ENCODE measurements at regions not wholly inside any gene's neighbourhood (a gene's known extent, or its start where the extent isn't known, plus 50 kb on each side); places are given as distances from the start of the nearest gene placed in this dataset.

DNA sequence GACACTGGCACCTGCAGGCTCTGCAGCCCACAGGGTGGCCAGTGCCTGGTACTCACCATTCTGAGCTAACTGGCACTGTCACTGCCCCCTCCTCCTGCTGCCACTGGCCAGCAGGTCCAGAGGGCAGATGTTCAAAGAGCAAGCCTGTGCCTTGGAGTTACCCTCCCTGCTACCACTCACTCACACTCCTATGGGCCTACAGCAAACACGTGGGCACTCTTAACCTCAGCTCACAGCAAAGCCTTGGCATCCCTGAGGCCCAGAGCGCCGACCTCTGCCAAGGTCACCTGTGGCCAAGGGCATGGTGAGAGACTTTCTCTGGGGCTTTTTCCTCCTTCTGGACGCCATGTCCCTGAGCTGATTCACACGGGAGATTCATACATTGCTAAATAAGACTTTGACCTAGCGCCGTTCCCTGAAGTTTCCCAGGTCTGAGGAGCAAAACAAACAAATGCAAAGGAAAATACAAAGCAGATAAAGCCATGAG, 270.0 kb upstream of the PPP2R2D start (continued):
- TF ChIP-seq, protein P1, sequence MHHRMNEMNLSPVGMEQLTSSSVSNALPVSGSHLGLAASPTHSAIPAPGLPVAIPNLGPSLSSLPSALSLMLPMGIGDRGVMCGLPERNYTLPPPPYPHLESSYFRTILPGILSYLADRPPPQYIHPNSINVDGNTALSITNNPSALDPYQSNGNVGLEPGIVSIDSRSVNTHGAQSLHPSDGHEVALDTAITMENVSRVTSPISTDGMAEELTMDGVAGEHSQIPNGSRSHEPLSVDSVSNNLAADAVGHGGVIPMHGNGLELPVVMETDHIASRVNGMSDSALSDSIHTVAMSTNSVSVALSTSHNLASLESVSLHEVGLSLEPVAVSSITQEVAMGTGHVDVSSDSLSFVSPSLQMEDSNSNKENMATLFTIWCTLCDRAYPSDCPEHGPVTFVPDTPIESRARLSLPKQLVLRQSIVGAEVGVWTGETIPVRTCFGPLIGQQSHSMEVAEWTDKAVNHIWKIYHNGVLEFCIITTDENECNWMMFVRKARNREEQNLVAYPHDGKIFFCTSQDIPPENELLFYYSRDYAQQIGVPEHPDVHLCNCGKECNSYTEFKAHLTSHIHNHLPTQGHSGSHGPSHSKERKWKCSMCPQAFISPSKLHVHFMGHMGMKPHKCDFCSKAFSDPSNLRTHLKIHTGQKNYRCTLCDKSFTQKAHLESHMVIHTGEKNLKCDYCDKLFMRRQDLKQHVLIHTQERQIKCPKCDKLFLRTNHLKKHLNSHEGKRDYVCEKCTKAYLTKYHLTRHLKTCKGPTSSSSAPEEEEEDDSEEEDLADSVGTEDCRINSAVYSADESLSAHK (CRISPR knock-in tag; IDR thresholded peaks at IDR 0.05; ENCODE audit: borderline replicate concordance) = no peak
- TF ChIP-seq ZEB1 (IDR thresholded peaks at IDR 0.05; ENCODE audit: insufficient replicate concordance, low read depth) = no peak
- TF ChIP-seq ZBTB38 (CRISPR knock-in tag; IDR thresholded peaks at IDR 0.05) = no peak
- TF ChIP-seq, protein P2, sequence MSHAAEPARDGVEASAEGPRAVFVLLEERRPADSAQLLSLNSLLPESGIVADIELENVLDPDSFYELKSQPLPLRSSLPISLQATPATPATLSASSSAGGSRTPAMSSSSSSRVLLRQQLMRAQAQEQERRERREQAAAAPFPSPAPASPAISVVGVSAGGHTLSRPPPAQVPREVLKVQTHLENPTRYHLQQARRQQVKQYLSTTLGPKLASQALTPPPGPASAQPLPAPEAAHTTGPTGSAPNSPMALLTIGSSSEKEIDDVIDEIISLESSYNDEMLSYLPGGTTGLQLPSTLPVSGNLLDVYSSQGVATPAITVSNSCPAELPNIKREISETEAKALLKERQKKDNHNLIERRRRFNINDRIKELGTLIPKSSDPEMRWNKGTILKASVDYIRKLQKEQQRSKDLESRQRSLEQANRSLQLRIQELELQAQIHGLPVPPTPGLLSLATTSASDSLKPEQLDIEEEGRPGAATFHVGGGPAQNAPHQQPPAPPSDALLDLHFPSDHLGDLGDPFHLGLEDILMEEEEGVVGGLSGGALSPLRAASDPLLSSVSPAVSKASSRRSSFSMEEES (CRISPR knock-in tag; IDR thresholded peaks at IDR 0.05) = no peak
- no peak for TF ChIP-seq ZNF484 (CRISPR knock-in tag; IDR thresholded peaks at IDR 0.05; ENCODE audit: borderline replicate concordance, low read depth)
- TF ChIP-seq RELA (CRISPR knock-in tag; IDR thresholded peaks at IDR 0.05) = no peak
- no peak for TF ChIP-seq RAD21 (CRISPR knock-in tag; IDR thresholded peaks at IDR 0.05)
- TF ChIP-seq HNRNPL (IDR thresholded peaks at IDR 0.05; ENCODE audit: low read depth, low read length) = 0 out of 2 replicates have a peak, but pooled peaks have one; percentile 58
- TF ChIP-seq, protein P3, sequence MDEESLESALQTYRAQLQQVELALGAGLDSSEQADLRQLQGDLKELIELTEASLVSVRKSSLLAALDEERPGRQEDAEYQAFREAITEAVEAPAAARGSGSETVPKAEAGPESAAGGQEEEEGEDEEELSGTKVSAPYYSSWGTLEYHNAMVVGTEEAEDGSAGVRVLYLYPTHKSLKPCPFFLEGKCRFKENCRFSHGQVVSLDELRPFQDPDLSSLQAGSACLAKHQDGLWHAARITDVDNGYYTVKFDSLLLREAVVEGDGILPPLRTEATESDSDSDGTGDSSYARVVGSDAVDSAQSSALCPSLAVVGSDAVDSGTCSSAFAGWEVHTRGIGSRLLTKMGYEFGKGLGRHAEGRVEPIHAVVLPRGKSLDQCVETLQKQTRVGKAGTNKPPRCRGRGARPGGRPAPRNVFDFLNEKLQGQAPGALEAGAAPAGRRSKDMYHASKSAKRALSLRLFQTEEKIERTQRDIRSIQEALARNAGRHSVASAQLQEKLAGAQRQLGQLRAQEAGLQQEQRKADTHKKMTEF (CRISPR knock-in tag; IDR thresholded peaks at IDR 0.05) = no peak
